ENCODE measurements at regions not wholly inside any gene's neighbourhood (a gene's known extent, or its start where the extent isn't known, plus 50 kb on each side); places are given as distances from the start of the nearest gene placed in this dataset.

DNA sequence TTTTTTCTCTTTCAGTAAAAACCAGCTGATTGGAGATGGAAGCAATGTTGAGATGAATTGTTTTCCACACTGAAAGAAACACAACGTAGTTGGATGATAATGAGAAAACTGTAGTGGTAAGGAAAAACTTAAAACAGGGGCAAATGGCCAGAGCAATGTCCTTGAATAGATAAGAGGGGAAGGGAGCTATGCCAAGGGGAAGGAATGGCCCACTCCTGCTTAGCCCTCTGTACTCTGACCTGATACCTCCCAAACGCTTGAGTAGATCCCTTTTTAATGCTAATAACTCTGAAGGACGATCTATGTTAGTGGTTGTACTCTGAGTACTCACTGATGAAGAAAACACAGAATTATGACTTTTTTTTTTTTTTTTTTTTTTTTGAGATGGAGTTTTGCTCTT is 114.7 kb upstream of the DAB2 start:
- H3K4me3 ChIP-seq = no peak overlapping the region
- intact Hi-C loops (cut with DNase I) = no loop called here
- no peaks in the 10 kb centered on the region for H3K36me3 ChIP-seq
- 52 to 71% (median 61%) methylated on average over 3 of the region's 3 CpGs for WGBS, 4 donors
- ATAC-seq (no peak), DNase-seq (no peak)
- no peak overlapping the region for H3K27ac ChIP-seq
- no peak for TF ChIP-seq POLR2A (IDR thresholded peaks at IDR 0.05)
- TF ChIP-seq, protein P1, sequence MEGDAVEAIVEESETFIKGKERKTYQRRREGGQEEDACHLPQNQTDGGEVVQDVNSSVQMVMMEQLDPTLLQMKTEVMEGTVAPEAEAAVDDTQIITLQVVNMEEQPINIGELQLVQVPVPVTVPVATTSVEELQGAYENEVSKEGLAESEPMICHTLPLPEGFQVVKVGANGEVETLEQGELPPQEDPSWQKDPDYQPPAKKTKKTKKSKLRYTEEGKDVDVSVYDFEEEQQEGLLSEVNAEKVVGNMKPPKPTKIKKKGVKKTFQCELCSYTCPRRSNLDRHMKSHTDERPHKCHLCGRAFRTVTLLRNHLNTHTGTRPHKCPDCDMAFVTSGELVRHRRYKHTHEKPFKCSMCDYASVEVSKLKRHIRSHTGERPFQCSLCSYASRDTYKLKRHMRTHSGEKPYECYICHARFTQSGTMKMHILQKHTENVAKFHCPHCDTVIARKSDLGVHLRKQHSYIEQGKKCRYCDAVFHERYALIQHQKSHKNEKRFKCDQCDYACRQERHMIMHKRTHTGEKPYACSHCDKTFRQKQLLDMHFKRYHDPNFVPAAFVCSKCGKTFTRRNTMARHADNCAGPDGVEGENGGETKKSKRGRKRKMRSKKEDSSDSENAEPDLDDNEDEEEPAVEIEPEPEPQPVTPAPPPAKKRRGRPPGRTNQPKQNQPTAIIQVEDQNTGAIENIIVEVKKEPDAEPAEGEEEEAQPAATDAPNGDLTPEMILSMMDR (IDR thresholded peaks at IDR 0.05) = no peak
- no peaks in the 10 kb centered on the region for H3K27me3 ChIP-seq
- H3K9me3 ChIP-seq = no peaks in the 10 kb centered on the region
- H3K4me1 ChIP-seq = peaks cover 0 to 26% (median 0%) of the 10 kb centered on the region in 12 donors

DNA sequence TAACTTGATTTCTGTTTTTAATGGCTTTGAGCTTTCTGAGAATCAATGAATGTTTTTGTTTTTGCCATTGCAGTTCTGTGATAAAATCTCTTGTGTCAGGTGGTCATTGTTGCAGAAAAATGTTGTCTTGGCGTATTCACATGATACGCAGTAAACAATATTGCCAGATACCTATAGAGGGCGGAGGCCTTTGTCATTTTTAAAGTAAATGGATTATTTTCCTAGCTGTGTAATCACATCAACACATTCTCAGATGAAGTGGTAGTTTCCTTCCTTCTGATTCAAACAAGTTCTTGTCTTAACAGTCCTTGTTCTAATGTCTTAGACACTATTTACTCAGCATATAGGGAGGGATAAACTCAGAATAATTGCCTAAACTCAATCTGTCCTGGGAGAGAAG is 109.9 kb upstream of the DAB2 start:
- Histone ChIP-seq H3K36me3 (no peaks in the 10 kb centered on the region), H3K27ac (no peak overlapping the region), H3K27me3 (no peaks in the 10 kb centered on the region), H3K9me3 (no peaks in the 10 kb centered on the region), H3K4me3 (no peak overlapping the region), H3K4me1 (peaks cover 0 to 5% (median 0%) of the 10 kb centered on the region in 12 donors)
- DNase-seq (no peak), ATAC-seq (no peak)
- WGBS, 4 donors = 86 to 95% (median 90%) methylated on average over 3 of the region's 3 CpGs
- TF ChIP-seq POLR2A (IDR thresholded peaks at IDR 0.05) = no peak
- TF ChIP-seq, protein P1 (IDR thresholded peaks at IDR 0.05) = no peak
- intact Hi-C loops (cut with DNase I) = loop anchor here in 1 of 10 donors (5.0 kb wide), 1 partner anchor 552 kb away; no protein-coding TSS in a partner anchor

DNA sequence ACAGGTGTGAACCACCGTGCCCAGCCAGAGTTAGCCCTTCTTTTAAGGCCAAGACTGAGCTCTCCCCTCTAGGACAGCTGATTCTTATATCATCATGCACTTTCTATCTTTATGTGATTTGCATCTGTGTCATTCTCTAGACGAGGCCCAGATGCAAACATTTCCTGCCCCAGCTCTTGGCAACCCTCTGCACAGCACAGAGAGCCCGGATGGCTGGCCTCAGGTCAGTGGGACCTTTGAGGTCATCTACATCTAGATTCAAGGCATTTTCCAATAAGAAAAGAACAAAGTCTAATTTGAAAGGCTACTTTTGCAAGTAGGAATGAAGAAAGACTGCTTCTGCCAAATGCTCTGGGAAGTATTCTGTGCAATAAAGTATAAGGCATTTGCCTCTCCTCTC is 109.0 kb upstream of the DAB2 start:
- no peak overlapping the region for H3K4me3 ChIP-seq
- TF ChIP-seq, protein P1 (IDR thresholded peaks at IDR 0.05) = no peak
- TF ChIP-seq POLR2A (IDR thresholded peaks at IDR 0.05) = no peak
- H3K27ac ChIP-seq = no peak overlapping the region
- no peaks in the 10 kb centered on the region for H3K27me3 ChIP-seq
- intact Hi-C loops (cut with DNase I) = loop anchor here in 1 of 10 donors (5.0 kb wide), 1 partner anchor 551 kb away; no protein-coding TSS in a partner anchor
- H3K9me3 ChIP-seq = no peaks in the 10 kb centered on the region
- H3K4me1 ChIP-seq = peaks cover 0 to 5% (median 0%) of the 10 kb centered on the region in 12 donors
- ATAC-seq = peak in 1 of 4 donors; percentile 62
- no peak for DNase-seq
- no peaks in the 10 kb centered on the region for H3K36me3 ChIP-seq
- WGBS, 4 donors = 29 to 48% (median 40%) methylated on average over 3 of the region's 3 CpGs

DNA sequence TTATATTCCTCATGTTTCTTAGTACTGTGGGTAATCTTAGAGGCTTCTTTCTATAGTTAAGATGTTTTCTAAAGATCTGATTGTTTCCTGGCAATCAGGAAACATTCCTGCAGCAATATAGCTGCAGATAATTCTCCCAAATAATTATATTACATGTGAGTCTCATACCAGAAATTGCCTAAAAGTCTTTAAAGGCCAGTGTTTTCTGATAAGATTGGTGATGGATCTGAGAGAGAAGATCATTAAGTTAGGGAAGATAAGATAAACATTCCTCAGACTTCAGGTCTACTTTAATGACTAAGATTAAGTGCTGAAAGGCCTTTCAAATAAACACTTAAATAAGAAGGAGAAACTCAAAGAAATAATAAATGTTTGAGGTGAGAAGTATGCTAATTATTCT is 107.7 kb upstream of the DAB2 start:
- intact Hi-C loops (cut with DNase I) = loop anchor here in 1 of 10 donors (5.0 kb wide), 1 partner anchor 550 kb away; no protein-coding TSS in a partner anchor
- Histone ChIP-seq H3K36me3 (no peaks in the 10 kb centered on the region), H3K4me3 (no peak overlapping the region), H3K9me3 (no peaks in the 10 kb centered on the region), H3K27me3 (no peaks in the 10 kb centered on the region), H3K4me1 (peaks cover 0 to 8% (median under 1%) of the 10 kb centered on the region in 12 donors), H3K27ac (no peak overlapping the region)
- ATAC-seq (no peak), DNase-seq (no peak)
- no peak for TF ChIP-seq POLR2A (IDR thresholded peaks at IDR 0.05)

- H3K27me3 ChIP-seq = no peaks in the 10 kb centered on the region
- no peak for ATAC-seq
These were observed 106.5 kb upstream of the DAB2 start for GRCh38 chr5:39531306-39531705.

More at GRCh38 chr5:39531306-39531705, 106.5 kb upstream of the DAB2 start:
- DNase-seq = no peak
- no peaks in the 10 kb centered on the region for H3K36me3 ChIP-seq
- peaks cover 0 to 19% (median 2%) of the 10 kb centered on the region in 12 donors for H3K4me1 ChIP-seq
- no peak overlapping the region for H3K27ac ChIP-seq
- H3K4me3 ChIP-seq = no peak overlapping the region
- no peaks in the 10 kb centered on the region for H3K9me3 ChIP-seq
- TF ChIP-seq POLR2A (IDR thresholded peaks at IDR 0.05) = no peak
- TF ChIP-seq, protein P1 (IDR thresholded peaks at IDR 0.05) = no peak
- intact Hi-C loops (cut with DNase I) = loop anchor here in 1 of 10 donors (5.0 kb wide), 1 partner anchor 549 kb away; no protein-coding TSS in a partner anchor

All from heart left ventricle (tissue), 16 donors.